ENCODE measurements at regions not wholly inside any gene's neighbourhood (a gene's known extent, or its start where the extent isn't known, plus 50 kb on each side); places are given as distances from the start of the nearest gene placed in this dataset.
"Not testable (repeated sequence)": the region's sequence is repeated elsewhere in the genome, so short reads cannot be mapped to it uniquely, and the experiment has no call there.

DNA sequence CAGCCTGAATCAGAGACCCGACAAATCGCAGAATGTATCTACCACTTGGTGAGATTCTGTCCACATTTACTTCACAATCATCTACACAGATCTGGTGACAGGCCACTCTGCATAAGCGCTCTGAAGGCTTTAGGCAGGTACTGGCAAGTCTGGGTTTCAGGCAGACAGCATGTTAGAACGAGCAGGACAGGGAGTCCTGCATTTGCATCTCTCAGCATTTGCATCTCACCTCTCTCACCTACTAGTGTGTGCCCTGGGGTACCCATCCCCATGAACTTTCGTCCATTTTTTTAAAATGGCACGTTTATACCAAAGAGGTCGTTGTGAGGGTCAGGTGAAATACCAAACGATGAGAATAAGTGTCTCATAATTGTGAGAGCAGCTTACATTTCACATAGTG, 108.2 kb downstream of the SPATA31A1 start:
- peak; percentile 66 for DNase-seq (ENCODE audit: low read depth)
- FAIRE-seq; H3K36me3 ChIP-seq (ENCODE audit: control insufficient read depth, insufficient read depth, low read length); H3K27me3 ChIP-seq (ENCODE audit: control insufficient read depth, insufficient read depth, low read length): not testable (repeated sequence)
- peak overlapping the region; percentile 39 for H3K4me3 ChIP-seq (ENCODE audit: low read depth, low read length)

DNA sequence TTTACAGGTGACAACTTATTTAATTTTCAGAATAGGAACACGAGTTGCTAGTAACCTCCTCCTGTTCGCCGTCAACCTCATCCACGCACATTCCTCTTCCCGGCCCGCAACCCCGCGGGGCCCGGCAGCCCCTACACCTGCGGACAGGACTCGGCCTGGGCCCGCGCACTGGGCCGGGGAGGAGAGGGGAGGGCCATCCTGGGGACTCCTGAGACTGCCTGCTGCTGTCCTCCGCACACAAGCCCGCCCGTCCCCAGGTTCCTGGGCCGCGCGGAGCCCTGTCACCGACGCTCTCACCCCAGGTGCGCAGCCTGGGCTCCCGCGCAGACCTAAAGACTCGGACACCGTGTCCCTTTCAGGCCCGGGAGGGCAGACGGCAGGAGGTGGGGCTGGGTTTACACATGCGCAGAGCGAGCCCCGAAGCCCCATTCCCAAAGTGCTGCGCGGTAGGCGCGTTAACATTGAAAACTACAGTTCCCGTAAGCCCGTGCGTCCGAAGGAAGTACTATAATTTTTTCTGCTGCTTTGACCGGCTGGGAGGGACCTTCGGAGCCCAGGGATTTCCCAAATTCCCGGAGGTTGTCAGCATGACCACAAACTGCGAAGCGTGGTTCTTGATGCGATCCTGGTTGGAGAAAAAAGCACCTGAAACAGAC, 108.8 kb downstream of the SPATA31A1 start:
- peak; percentile 81 for DNase-seq (ENCODE audit: low read depth)
- H3K27me3 ChIP-seq (ENCODE audit: control insufficient read depth, insufficient read depth, low read length); FAIRE-seq; H3K36me3 ChIP-seq (ENCODE audit: control insufficient read depth, insufficient read depth, low read length): not testable (repeated sequence)
- peak overlapping the region; percentile 39 for H3K4me3 ChIP-seq (ENCODE audit: low read depth, low read length)

DNA sequence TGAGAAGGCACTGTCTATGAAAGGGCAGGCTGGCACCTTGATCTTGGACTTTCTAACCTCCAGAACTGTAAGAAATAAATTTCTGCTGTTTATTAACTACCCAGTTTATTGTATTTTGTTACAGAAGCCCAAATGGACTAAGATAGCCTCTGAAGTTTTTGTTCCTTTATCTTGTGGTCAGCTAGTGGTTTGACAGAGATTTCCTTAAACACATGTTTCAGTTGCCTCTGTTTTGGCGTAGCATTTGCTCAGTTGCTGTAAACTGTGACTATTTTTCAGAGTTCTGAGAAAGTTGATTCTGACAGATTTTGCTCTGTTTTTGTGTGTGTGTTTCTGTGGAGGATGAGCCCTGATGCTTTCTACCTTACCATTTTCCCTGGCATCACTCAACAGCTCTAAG, 119.0 kb downstream of the SPATA31A1 start:
- FAIRE-seq; H3K27me3 ChIP-seq (ENCODE audit: control insufficient read depth, insufficient read depth, low read length); H3K36me3 ChIP-seq (ENCODE audit: control insufficient read depth, insufficient read depth, low read length); DNase-seq (ENCODE audit: low read depth); H3K4me3 ChIP-seq (ENCODE audit: low read depth, low read length): not testable (repeated sequence)

DNA sequence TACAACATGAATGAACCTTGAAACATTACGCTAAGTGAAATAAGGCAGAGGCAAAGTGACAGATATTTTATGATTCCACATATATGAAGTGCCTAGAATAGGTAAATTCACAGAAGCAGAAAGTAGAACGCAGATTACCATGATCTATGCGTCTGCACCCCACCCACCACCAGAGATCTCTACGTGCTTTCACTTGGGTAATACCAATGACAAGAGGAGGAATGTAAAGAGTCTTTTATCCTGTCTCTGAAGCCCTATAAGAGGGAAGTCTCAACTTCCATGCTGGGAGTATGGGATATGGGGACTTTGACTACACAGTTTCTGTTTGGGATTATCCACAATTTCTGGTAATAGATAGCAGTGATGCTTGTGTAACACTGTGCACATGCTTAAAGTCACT, 127.6 kb downstream of the SPATA31A1 start:
- not testable (repeated sequence) for FAIRE-seq; DNase-seq (ENCODE audit: low read depth); H3K4me3 ChIP-seq (ENCODE audit: low read depth, low read length); H3K36me3 ChIP-seq (ENCODE audit: control insufficient read depth, insufficient read depth, low read length); H3K27me3 ChIP-seq (ENCODE audit: control insufficient read depth, insufficient read depth, low read length)

DNA sequence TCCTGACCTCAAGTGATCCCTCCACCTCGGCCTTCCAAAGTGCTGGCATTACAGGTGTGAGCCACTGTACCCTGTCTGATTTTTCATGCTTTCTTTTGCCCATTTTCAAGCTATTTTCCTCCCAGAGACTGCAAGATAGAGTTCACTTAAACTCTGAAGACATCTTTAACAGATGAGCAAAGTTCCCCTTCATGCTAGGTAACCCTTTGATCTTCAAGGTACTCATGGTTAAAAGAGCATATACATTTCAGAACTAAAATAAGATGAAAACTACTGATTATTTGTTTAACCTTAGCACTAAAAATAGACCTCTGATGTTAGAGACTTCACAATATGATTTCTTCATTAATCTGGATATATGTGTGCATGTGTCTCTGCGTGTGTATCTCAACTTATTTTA, 128.4 kb downstream of the SPATA31A1 start:
- not testable (repeated sequence) for H3K27me3 ChIP-seq (ENCODE audit: control insufficient read depth, insufficient read depth, low read length); FAIRE-seq; H3K36me3 ChIP-seq (ENCODE audit: control insufficient read depth, insufficient read depth, low read length); H3K4me3 ChIP-seq (ENCODE audit: low read depth, low read length); DNase-seq (ENCODE audit: low read depth)

DNA sequence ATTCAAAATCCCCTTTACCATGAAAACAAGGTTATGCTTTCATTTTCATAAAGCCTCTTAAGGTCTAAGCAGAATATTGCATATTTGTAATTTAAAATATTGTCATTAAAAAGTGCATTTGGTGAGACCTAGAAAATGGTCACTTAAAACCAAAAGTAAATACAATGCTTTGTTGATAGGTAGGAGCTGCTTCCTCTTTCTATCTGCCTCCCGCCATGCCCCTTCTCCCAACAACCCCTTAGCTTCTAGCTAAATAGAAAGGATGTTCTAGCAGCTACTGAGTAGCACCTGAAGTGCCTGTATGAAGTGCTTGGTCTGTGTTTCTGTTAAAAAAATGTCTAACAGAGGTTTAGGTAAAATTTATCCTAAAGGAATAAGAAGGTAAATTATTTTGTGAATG, 128.8 kb downstream of the SPATA31A1 start:
- not testable (repeated sequence) for H3K4me3 ChIP-seq (ENCODE audit: low read depth, low read length); FAIRE-seq; H3K36me3 ChIP-seq (ENCODE audit: control insufficient read depth, insufficient read depth, low read length); DNase-seq (ENCODE audit: low read depth); H3K27me3 ChIP-seq (ENCODE audit: control insufficient read depth, insufficient read depth, low read length)

DNA sequence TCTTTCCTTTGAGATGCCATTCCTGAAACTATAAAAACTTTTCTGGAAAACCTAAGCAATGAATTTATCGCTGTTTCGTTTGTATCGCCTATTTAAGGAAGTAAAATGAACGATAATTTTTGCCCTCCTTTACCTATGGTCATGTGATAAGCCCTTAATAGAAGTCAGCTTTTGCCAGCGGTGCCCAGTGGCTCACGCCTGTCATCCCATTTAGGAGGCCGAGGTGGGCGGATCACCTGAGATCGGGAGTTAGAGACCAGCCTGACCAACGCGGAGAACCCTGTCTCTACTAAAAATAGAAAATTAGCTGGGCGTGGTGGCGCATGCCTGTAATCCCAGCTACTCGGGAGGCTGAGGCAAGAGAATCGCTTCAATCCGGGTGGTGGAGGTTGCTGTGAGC, 132.0 kb downstream of the SPATA31A1 start:
- not testable (repeated sequence) for FAIRE-seq

DNA sequence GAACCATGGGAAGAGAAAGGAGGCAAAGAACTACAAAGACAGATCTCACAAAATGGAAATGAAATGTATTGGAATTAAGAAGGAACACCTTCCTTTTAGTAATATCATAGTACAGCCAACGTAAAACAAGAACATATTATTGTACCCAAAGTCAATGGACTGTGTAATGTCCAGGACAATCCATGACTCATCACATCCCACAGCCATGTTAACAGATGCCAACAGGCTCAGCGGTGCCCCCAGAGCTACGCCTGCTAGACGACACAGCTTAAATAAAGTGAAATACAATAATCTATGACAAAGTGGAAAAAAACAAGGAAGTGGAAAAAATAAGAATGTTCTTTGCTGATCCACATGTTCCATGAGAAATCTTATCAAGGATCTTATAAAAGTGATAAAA, 140.8 kb downstream of the SPATA31A1 start:
- not testable (repeated sequence) for H3K36me3 ChIP-seq (ENCODE audit: control insufficient read depth, insufficient read depth, low read length); H3K27me3 ChIP-seq (ENCODE audit: control insufficient read depth, insufficient read depth, low read length); DNase-seq (ENCODE audit: low read depth); H3K4me3 ChIP-seq (ENCODE audit: low read depth, low read length); FAIRE-seq

More for the DNA sequence above, 132.0 kb downstream of the SPATA31A1 start:
- H3K36me3 ChIP-seq (ENCODE audit: control insufficient read depth, insufficient read depth, low read length); H3K4me3 ChIP-seq (ENCODE audit: low read depth, low read length); DNase-seq (ENCODE audit: low read depth); H3K27me3 ChIP-seq (ENCODE audit: control insufficient read depth, insufficient read depth, low read length): not testable (repeated sequence)

DNA sequence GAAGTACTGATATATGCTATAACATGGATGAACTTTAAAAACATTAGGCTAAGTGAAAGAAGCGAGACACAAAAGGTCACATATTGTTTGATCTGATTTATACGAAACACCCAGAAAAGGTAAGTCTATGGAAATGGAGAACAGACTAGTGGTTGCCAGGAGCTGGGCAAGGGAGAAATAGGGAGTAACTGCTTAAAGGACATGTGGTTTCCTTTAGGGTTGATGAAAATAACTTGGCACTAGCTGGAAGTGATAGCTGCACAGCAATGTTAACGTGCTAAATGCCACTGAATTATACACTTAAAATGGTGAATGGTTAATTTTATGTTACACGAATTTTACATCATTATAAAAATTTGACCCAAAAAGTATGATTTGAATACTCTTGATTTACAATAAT, 147.7 kb downstream of the SPATA31A1 start:
- H3K36me3 ChIP-seq (ENCODE audit: control insufficient read depth, insufficient read depth, low read length); H3K27me3 ChIP-seq (ENCODE audit: control insufficient read depth, insufficient read depth, low read length); DNase-seq (ENCODE audit: low read depth); FAIRE-seq; H3K4me3 ChIP-seq (ENCODE audit: low read depth, low read length): not testable (repeated sequence)

DNA sequence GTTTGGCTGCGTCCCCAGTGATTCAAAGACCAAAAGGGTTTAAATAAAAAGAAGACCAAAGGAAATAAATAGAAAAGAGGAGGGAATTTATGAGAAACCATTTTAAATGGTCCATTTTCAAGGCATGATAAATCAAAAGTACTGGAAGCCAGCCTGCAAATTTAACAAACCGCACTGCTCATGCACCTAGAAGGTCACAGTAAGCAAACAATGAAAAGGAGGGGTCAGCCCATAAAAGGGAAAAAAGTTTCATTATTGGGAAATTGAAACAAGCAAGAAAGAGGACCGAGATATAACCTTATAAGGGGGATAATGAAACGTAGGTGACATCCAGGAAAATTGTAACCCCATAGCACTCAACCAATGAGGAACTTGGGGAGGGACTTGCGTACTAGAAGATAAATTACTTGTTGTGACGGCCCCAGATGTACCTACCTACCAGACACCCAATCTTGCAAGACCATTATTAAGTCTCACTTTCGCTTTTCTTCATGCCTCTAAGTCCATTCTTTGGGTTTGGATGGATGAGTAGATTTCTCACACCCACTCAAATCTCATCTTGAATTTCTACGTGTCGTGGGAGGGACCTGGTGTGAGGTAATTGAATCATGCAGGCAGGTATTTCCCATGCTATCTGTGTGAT, 172.0 kb downstream of the SPATA31A1 start:
- FAIRE-seq; H3K36me3 ChIP-seq (ENCODE audit: control insufficient read depth, insufficient read depth, low read length); DNase-seq (ENCODE audit: low read depth); H3K4me3 ChIP-seq (ENCODE audit: low read depth, low read length); H3K27me3 ChIP-seq (ENCODE audit: control insufficient read depth, insufficient read depth, low read length): not testable (repeated sequence)

DNA sequence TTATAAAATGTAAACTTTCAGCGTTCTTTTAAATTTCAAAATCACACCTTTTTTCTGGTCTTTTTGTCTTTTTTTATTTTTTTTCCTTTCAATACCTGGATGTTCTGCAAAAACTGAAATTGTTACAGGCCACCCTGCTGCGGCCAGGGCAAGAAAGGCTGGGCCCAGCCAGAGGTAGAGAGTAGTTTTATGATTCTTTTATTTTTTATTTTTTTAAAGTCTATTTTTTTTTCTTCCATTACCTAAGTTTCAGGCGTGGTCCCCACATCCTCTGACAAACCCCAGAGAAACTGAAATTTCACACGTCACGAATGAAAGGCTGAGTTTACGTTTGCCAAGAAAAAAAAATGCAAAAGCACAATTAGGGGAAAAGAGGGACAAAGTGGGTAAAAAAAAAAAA, 177.1 kb downstream of the SPATA31A1 start:
- FAIRE-seq; H3K36me3 ChIP-seq (ENCODE audit: control insufficient read depth, insufficient read depth, low read length); H3K4me3 ChIP-seq (ENCODE audit: low read depth, low read length); DNase-seq (ENCODE audit: low read depth); H3K27me3 ChIP-seq (ENCODE audit: control insufficient read depth, insufficient read depth, low read length): not testable (repeated sequence)

DNA sequence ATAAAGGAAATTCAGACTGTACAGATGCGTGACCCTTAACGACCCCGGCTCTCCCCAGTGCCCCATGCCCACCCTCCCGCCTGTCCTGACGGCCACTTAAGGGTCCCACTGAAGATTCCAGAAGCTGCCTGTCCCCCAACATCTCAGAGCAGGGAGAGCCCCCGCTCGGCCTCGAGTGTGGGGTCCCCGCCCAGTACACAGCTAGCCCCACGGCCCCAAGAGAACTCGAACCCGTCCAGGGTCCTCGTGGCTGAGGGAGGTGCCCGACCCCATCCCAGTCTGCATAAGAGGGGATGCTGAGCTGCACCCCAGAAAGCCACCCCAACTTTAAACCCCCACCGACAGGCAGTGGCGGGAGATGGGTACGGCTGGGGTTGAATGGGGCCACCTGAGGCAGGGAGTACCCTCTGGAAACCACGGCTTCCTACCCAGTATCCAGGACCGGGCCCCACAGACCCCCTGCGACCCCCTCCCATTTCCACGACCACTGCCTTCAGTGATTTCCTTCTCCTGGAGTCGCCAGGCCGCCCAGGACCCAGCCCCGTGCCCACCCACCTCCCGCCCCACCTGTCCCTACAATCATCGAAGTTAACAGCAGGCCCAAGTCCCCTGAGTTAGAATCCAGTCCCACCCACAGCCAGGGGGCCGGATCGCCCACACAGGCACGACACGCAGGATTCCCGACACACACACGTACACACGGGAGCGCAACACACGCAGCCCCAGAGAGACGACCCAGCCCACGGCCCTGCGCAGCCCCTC, 177.7 kb downstream of the SPATA31A1 start:
- FAIRE-seq; H3K36me3 ChIP-seq (ENCODE audit: control insufficient read depth, insufficient read depth, low read length); H3K4me3 ChIP-seq (ENCODE audit: low read depth, low read length); DNase-seq (ENCODE audit: low read depth); H3K27me3 ChIP-seq (ENCODE audit: control insufficient read depth, insufficient read depth, low read length): not testable (repeated sequence)

DNA sequence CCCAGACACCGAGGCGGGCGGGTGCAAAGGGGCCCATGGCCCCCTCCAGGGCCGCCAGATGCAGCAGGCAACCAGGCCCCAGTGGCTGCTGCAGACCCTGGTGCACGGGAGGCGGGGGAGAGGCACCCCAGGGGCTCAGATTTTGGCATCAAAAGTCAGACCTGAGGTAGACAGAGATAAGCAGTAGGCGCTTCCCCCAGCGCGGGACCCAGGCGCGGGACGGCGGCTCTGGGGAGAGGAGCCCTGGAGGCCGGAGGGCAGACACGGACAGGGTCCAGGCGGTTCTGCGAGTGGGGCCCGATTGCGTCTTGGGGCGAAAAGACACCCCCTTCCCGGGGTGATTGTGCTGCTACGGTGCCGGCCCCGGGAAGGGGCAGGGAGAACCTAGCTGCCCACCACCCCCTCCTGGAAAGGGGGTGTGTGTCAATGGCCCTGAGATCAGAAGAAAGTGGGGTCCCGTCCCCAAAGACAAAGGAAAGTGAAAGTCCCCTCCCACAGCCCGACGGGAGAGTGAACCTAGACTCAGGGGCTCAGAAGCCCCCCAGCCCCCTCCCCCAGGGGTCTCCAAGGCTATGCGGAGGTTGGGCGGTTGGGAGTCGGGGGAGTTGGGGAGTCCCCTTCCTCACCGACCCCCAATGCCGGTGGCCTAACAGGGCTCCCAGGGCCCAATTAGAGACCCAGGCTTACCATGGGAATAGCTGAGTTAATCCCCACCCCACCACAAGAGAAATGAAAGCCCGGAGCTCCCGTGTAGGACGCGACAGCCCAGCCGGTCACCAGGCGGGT, 178.5 kb downstream of the SPATA31A1 start:
- not testable (repeated sequence) for DNase-seq (ENCODE audit: low read depth); H3K27me3 ChIP-seq (ENCODE audit: control insufficient read depth, insufficient read depth, low read length); FAIRE-seq; H3K4me3 ChIP-seq (ENCODE audit: low read depth, low read length); H3K36me3 ChIP-seq (ENCODE audit: control insufficient read depth, insufficient read depth, low read length)

DNA sequence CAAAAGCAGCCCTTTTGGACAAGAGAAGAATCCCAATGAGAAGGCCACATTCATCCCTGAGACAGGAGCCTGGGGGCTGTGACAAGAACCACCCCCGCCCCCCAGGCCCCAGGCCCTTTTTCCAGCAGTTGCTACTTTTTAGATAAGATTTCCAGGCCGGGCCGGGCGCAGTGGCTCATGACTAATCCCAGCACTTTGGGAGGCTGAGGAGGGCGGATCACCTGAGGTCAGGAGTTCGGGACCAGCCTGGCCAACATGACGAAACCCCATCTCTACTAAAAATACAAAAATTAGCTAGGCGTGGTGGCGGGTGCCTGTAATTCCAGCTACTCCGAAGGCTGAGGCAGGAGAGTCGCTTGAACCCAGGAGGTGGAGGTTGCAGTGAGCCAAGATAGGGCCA, 179.4 kb downstream of the SPATA31A1 start:
- H3K36me3 ChIP-seq (ENCODE audit: control insufficient read depth, insufficient read depth, low read length); H3K4me3 ChIP-seq (ENCODE audit: low read depth, low read length); DNase-seq (ENCODE audit: low read depth); FAIRE-seq; H3K27me3 ChIP-seq (ENCODE audit: control insufficient read depth, insufficient read depth, low read length): not testable (repeated sequence)
